ENCODE measurements at regions not wholly inside any gene's neighbourhood (a gene's known extent, or its start where the extent isn't known, plus 50 kb on each side); places are given as distances from the start of the nearest gene placed in this dataset.

- Histone ChIP-seq H3K4me3 (replicated peaks; ENCODE audit: low read depth, low read length) (no peak overlapping the region), H3K27me3 (replicated peaks; ENCODE audit: control insufficient read depth, insufficient read depth, low read length) (no peaks in the 10 kb centered on the region), H3K36me3 (ENCODE audit: control insufficient read depth, insufficient read depth, low read length) (no peaks in the 10 kb centered on the region)
- no peak for DNase-seq (ENCODE audit: extremely low read depth, insufficient read length)
- no peak for TF ChIP-seq CTCF (IDR thresholded peaks at IDR 0.05; ENCODE audit: insufficient read depth, low read length, poor library complexity, severe bottlenecking)
Measured at GRCh38 chr13:105297839-105298238, 1237.6 kb downstream of the EFNB2 start.

GRCh38 chr13:105291987-105292386 is 1243.5 kb downstream of the EFNB2 start:
- no peak for TF ChIP-seq CTCF (IDR thresholded peaks at IDR 0.05; ENCODE audit: insufficient read depth, low read length, poor library complexity, severe bottlenecking)
- no peaks in the 10 kb centered on the region for H3K27me3 ChIP-seq (replicated peaks; ENCODE audit: control insufficient read depth, insufficient read depth, low read length)
- DNase-seq (ENCODE audit: extremely low read depth, insufficient read length) = no peak
- no peak overlapping the region for H3K4me3 ChIP-seq (replicated peaks; ENCODE audit: low read depth, low read length)
- no peaks in the 10 kb centered on the region for H3K36me3 ChIP-seq (ENCODE audit: control insufficient read depth, insufficient read depth, low read length)

DNA sequence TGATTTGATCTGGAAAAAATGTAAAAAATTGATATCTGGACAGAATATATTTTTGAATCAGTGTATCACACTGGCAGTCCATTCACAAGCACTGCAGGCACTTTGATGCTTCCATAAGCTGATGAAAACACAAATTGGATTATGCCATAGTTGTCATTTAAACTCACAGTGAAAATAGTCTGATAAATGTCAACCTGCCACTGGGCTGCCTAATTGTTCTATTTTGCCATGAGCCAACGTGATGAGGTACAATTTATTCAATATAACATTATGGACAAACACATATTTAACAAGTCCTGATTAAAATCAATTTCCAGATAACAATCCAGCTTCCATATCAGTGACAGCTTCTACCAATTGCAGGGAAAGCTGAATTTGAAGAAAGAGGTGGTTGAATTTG is 1244.9 kb downstream of the EFNB2 start:
- no peak for DNase-seq (ENCODE audit: extremely low read depth, insufficient read length)

DNA sequence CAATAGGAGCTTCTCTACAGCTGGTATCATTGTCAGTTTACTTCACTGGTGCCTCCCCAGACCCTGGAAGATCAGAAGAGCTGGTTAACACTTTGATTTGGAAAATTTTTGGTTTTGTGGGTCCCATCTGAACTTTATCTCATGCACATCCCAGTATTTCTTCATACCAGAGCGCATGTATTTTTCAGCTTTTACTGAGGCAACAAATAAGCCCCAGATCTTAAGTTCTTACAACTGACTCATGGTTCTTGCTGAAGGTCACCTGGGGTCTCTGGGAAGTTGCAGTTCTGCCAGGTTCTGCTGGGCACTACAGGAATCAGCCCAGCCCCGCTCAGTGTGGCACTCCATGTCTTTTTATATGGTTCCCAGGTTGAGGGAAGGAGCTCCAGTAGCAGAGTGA is 1249.9 kb downstream of the EFNB2 start:
- DNase-seq (ENCODE audit: extremely low read depth, insufficient read length) = no peak
- Histone ChIP-seq H3K36me3 (ENCODE audit: control insufficient read depth, insufficient read depth, low read length) (no peaks in the 10 kb centered on the region), H3K4me3 (replicated peaks; ENCODE audit: low read depth, low read length) (no peak overlapping the region), H3K27me3 (replicated peaks; ENCODE audit: control insufficient read depth, insufficient read depth, low read length) (no peaks in the 10 kb centered on the region)
- TF ChIP-seq CTCF (IDR thresholded peaks at IDR 0.05; ENCODE audit: insufficient read depth, low read length, poor library complexity, severe bottlenecking) = no peak

More for the DNA sequence above, 1244.9 kb downstream of the EFNB2 start:
- no peak for TF ChIP-seq CTCF (IDR thresholded peaks at IDR 0.05; ENCODE audit: insufficient read depth, low read length, poor library complexity, severe bottlenecking)
- no peaks in the 10 kb centered on the region for H3K27me3 ChIP-seq (replicated peaks; ENCODE audit: control insufficient read depth, insufficient read depth, low read length)
- H3K4me3 ChIP-seq (replicated peaks; ENCODE audit: low read depth, low read length) = no peak overlapping the region
- no peaks in the 10 kb centered on the region for H3K36me3 ChIP-seq (ENCODE audit: control insufficient read depth, insufficient read depth, low read length)

GRCh38 chr13:105282406-105283285 is 1252.8 kb downstream of the EFNB2 start:
- Histone ChIP-seq H3K36me3 (ENCODE audit: control insufficient read depth, insufficient read depth, low read length) (no peaks in the 10 kb centered on the region), H3K4me3 (replicated peaks; ENCODE audit: low read depth, low read length) (no peak overlapping the region), H3K27me3 (replicated peaks; ENCODE audit: control insufficient read depth, insufficient read depth, low read length) (no peaks in the 10 kb centered on the region)
- no peak for TF ChIP-seq CTCF (IDR thresholded peaks at IDR 0.05; ENCODE audit: insufficient read depth, low read length, poor library complexity, severe bottlenecking)
- no peak for DNase-seq (ENCODE audit: extremely low read depth, insufficient read length)
